Hematopoietic multipotent progenitor cell (in vitro differentiated cells): ENCODE measurements at regions not wholly inside any gene's neighbourhood (a gene's known extent, or its start where the extent isn't known, plus 50 kb on each side); places are given as distances from the start of the nearest gene placed in this dataset.
"Not testable (repeated sequence)": the region's sequence is repeated elsewhere in the genome, so short reads cannot be mapped to it uniquely, and the experiment has no call there.

Source experiments
- DNase-seq, 3 donors: peaks; one replicate each; pipeline ENCODE4 v3.0.0-alpha.2; 2011 to 2015; ENCODE audit warnings: low read depth in 2 of 3, low spot score in 2 of 3

DNA sequence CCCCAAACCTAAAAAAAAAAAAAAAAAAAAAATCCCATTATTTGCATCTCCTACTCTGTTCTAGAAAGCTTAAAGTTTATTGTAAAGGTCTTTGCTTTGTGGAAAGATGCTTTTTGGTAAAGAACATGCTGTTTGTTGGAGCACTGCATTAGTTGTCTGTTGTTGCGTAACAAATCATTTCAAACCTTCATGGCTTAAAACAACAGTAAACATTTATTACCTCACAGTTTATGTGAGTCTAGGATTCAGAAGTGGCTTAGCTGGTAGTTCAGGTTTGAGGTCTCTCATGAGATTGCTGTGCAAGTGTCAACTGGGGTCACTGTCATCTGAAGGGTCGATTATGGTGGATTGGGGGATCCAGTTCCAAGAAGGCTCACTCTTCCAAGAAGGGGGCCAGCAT is 155.2 kb upstream of the ZFP64 start:
- DNase-seq: no peak

DNA sequence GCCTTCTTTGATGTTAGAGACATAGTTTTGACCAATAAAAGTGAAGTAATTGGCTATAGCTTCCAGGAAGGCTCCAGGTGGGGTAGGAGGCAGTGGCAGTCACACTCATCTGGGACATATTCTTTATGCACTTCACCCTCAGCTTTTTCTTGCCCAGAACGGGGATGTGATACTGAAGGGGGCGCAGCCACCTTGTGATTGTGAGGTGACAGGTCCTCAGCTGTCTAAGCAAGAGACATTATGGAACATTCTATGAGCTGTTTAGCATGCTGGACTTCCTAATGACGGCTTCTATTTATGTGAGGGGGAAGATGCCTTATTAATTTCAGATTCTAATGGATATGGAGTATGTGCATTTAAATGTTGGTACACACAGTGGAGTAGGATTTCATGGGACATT is 151.3 kb upstream of the ZFP64 start:
- DNase-seq: no peak

DNA sequence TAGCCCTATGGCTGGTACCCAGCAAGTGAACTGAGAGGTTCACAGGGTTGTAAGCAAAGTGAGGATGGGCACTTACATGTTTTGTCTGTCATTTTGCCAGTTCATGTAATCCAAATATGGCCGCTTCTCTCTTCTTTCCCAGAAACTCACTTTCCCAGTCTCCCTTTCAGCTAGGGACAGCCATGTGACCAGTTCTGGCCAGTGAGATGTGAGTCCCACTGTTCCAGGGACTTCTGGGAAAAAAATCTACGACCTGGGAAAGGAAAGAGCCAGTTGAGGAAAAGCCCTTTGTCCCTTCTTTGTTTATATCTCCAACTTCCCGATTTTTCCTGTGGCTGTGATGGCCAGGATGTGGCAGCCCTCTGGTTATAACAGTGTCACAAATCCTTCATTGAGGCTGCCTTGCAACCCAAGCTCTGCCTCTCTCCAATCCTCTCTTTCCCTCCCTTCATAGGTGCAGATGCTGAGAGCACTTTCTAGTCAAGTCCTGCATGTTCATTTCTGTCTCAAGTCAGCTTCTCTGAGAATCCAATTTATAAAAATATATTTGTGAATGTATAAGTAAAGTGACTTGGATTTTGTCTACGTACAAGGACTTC is 148.6 kb upstream of the ZFP64 start:
- no peak for DNase-seq

DNA sequence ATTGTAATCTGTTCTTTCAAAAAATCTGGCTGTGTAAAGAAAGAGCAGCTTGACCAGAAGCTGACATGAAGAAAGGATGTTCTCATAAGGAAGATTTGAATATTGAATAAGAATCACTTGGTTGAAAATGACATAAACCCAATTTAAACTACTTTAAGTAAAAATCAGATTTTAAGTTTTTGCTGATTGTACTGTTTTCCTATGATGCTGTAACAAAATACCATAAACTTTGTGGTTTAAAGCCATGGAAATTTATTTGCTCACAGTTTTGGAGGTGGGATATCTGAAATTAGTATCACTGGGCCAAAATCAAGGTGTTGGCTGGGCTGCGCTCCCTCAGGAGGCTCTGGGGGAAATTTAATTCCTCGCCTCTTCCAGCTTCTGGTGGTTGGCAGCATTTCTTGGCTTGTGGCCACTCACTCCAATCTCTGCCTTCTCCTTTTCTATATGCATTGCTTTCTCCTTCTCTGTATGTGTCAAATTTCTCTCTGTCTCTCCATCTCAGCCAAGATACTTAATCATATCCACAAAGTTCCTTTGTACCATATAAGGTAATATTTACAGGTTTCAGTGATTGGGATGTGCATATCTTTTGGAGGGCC is 141.2 kb upstream of the ZFP64 start:
- DNase-seq: no peak

DNA sequence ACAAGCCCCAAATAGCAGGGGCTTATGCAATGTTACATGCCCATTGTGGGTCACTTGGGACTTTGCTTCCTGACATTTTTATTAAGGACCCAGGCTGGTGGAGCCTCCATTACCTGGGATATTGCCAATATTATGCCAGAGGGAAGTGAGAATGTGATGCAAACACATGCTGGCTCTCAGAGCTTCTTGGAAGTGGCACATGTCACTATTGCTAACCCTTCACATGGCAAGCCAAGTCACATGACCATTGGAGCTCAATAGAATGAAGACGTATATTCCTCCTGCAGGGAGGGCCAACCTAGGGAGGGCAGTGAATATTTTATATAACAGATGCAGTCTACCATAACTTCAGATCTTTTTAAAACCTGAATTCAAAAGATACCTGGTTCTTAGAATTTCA is 140.7 kb upstream of the ZFP64 start:
- DNase-seq: no peak

DNA sequence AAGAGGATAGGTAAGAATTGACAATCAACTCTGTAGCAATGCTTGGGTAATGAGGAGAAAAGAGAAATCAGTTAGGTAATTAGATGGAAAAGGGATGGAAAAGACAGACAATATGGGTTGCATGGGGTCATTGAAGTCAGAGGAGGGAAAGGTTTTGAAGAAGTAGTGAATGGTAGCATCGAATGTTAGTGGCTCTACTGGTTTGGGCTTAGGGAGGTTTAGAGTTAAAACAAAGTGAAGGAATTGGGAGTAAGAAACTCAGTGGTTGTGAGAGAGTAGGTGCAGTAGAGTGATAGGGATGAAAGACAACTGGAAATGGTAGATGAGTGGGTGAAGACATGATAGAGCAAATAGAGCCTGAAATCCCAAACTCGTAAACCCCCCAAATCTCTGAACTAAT is 140.1 kb upstream of the ZFP64 start:
- DNase-seq: no peak

DNA sequence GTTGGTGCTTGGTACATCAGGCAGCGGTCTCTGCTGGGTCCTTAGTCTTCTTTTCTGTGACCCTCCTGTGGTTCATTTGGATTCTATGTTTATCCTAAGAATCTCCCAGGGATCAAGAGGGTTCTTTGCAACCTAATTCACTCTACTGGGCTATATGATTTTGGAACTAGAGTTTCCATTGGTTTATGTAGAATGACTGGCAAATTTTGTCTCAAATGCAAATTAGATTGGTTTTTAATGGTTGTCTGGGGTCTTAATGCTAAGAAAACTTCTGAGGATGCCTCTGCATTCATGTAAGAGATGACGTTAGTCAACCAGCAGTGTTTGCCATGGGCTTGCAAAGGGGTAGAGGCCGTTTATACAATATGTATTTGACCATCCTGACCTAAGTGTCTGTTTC is 129.8 kb upstream of the ZFP64 start:
- no peak for DNase-seq

DNA sequence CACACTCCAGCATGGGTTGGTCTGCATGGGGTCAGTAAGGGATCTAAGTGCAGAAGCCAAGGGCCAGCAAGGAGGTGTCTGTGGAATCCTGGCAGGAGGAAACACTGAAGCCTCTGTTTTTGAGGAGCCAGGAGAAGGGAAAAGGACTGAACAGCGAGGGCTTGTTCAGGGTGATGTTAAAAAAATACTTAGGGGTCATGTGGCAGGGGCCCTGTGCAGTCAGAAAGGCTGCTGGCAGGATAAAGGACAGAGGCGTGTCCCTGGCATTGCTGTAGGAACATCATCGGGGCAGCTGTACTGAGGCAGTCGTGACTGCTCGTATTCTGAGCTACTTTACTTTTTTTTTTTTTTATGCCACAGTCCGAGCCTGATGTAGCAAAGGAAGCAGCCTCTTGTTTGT is 127.1 kb upstream of the ZFP64 start:
- DNase-seq: no peak

DNA sequence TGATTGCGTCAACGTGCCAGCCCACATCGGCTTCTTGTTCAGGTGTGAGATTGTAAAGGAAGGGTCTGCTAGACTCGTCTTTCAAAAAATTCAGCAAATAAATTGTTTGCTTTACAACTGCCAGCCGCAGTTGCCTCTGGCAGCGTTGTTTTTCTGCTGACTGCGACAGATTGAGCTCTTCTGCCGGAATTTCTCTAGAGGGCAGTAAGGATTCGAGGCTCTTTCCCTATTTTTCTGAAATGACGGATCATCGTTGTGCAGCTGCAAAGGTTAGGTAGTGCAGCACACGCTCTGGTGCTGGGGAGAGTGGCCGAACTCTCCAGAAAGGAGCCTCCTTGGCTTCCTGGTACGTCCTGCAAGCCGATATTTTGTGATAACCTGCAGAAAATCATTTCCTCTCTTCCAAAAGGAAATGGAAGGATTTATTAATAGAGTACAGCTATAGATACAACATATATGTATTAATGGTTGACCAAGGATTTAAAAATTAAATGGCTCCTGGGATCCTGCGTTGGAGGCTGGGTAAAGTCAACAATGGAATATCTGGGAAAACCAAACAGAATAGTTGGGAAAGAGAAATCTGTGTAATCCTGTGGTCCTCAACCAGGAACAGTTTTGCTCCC is 121.9 kb upstream of the ZFP64 start:
- DNase-seq: no peak

DNA sequence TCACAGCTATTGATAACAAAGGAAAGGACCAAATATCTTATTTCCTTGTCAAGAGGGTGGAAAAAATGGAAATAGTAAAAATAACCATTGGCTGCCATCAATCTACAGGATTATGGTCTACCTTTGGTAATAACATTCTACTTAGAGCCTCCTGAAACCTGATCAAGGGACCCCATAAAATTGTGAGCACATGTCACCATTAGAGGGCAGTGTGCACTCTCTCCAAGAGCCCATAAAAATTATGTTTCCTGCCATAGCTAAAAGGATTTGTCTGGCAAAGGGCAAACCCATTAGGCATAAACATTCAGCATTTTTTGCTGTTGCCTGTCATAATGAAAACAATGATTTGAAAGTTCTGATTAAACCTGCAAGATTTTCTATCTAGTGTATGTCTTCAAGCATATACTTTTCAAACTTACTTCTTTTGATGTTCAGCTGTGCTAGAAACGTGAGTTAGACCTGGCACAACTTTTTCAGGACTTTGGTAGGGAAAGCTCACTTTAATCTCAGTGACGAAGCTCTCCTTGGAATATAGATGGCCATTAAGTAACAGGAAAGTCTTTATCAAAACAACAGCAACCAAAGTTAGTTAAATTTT is 120.7 kb upstream of the ZFP64 start:
- peak; percentile 26 to 68 (median 36) for DNase-seq

DNA sequence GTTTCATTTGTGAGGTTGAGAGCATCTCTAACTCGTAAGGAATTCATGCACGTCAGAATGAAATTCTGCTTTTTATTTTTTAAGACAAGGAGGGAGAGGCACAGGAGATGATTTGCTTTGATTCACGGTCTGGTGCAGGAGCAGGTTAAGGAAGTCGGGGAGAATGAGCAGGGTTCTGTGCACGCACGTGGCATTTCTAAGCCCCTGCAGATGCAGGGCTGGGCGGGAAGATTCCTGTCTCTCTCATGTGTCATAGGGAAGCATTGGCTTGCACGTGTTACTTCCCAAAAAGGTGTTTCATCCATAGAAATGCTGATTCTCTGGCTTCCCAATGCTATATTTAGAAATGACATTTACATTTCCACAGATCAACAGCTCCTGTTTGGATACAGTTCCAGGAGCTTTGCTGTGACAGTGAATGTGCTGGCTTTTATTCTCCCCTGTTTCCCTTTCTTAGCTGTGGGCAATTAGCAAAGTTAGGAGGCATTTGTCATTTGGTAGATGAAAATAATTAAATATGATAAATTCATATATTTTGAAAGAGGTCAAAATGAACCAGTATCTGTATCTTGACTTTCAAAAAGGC is 119.7 kb upstream of the ZFP64 start:
- no peak for DNase-seq

DNA sequence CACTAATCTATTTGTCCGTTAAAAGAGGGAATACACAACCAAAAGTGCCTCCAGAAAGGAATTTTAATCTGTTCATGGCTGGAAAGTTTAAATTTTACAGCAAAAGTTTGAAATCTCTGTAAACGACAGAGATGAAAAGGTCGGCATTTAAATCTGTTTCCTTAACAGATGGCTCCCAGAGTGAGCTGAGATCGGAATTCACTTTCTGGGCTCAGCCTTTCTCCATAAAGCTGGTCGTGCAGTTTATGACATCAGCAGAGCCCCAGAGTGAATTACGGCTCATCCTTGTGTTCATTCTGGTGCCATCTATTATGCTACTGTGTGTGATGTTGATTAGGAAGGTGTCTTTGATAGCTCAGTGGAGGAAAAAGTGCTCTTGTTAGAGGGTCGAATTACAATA is 117.6 kb upstream of the ZFP64 start:
- no peak for DNase-seq

DNA sequence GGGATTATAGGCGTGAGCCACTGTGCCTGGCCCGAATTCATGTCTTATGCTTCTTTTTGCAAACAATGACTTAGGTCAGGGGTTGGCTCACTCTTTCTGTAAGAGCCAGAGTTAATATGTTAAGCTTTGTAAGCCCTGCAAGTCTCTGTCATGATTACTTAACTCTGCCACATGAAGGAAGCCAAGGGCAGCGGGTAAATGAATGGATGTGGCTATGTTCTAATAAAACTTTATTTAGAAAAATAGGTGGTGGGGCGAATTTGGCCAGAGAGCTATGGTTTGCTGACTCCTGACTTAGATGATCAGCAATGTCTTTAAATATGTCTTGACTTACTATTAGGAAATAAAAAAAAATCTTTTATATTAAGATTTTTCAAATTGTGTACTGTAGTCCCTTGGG is 114.9 kb upstream of the ZFP64 start:
- no peak for DNase-seq

DNA sequence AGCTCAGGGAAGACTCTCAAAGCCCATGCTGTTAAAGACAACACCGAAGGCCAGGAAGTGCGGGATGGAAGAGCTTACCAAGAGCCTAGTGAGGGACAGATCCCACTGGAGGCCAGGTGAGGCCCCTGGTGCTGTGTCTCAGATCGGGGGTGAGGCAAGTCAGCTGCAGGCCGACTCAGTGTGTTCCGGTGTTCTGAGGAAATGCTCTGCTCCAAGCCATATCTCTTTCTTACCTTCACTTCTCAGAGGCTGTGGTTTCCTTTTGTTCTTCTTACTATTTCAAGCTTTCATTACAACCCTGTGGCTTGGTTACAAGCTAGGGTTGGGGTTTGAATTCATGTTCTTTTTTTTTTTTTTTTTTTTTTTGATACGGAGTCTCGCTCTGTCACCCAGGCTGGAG is 114.3 kb upstream of the ZFP64 start:
- no peak for DNase-seq

DNA sequence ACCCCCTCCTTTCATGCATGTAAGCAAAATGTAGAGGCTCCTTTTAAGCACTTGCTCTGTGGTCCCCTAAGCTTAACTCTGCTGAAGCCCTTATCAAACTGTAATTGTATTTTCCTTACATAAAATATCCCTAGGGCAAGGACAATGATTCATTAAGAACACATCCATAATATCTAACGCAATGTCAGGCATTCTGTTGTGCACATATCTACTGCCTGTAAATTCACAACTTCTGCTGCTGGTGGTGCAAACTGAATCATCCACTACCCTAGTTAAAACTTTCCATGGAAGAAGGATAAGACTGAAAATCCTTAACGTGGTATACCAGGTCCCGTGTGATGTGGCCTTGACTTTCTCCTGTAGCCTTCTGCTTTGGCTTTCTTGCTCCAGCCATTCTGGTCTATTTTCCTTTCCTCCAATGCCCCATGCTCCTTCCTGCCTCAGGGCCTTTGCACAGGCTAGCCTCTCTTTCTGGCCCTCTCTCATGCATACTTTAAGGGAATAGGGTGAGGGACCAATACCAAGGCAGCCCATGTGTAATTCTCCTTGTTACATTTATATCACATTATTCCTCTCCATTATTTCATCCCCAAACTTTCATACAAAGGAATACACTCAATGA is 113.6 kb upstream of the ZFP64 start:
- DNase-seq: no peak

DNA sequence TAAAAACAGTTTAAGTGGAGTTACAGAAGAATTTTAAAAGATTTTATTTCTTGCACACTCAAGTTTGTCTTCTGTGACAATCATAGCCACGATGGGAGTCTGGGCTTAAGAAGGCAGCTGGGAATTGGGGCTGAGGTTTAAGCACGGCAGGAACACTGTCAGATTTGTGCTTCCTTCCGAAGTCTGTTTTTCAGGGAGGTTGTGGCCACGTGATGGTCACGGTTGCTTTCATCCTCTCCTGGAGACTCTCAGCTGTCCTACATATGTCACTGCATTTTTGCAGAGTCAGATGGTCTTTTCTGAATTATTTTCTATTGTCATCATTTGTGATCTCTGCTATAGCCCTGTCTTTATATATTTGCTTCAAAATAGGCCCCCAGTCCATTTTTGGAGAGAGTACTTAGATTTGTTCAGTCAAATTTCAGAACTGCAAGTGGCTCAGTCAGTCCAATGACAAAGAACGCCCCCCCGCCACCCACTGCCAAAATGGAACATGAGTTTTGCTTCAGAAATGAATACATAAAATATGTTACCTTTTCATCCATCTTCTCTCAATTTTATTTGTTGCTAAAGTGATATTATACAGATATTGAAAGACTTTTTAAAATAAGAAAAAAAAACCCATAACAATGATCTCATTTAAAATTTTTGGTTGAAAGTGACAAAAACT is 111.8 kb upstream of the ZFP64 start:
- no peak for DNase-seq

DNA sequence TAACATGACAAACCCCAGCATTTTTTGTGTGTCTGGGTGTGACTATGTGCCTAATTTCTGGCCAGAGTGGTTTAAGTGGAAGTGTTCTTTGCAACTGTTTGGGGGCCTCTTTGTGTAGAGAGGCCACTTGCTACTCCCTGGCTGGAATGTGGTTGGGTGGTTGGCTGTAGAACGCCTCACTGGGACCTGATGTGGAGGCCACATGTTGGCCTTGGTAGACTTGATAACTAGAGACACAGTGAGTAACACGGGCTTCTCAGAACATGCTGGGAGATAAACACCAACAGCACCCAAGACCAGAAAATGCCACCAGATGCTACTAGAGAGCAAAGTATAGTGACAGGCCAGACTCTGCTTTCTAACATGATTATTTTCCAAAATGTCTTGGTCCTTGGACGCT is 111.2 kb upstream of the ZFP64 start:
- DNase-seq: no peak

DNA sequence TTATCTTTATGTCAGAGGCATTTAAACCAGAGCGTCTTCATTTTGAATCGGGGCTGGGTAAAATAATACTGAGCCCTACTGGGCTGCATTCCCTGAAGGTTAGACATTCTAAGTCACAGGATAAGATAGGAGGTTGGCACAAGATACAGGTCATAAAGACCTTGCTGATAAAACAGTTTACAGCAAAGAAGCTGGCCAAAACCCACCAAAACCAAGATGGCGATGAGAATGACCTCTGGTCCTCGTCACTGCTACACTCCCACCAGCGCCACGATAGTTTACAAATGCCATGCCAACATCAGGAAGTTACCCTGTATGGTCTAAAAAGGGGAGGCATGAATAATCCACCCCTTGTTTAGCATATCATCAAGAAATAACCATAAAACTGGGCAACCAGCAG is 110.5 kb upstream of the ZFP64 start:
- DNase-seq: not testable (repeated sequence)

DNA sequence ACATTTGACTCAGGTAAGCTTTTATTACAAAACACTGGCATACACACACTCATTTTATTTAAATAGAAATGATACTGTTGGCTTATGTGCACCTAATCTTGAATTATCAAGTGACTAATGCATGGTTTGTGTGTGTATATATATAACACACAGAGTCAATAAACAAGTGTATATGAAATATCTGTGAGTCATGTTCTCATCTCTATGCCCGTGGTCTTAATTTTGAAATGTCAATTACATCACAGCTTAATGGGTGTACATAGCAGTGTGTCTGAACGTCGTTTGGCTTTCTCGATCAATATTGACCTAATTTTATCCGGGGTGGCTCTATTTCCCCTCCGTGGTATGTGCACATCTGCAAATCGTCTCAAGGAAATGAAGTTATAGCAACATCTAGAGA is 104.0 kb upstream of the ZFP64 start:
- DNase-seq: no peak

DNA sequence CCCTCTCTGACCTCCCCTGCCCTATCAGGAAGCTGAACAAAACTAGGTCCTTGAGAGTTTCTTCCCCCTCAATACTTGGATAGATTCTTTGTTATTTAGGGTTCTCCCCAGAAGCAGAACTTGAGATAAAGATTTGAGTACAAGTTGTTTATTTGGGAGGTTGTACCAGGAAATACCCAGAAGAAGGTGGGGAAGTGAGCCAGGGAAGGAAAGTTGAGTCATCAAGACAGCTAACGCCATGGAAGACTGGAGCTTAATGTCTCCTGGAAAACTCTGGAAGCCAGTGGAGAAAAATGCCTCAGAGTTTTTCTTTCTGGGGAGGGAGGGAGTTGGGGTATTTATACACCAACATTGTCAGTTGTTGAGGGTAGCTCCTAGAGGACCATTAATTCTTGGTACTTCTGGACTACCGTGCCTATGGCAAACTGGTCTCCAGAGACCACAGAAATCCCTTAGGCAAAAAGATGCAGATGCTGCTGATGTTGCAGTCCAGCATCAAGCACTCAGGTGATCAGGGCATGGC is 102.6 kb upstream of the ZFP64 start:
- DNase-seq: no peak

DNA sequence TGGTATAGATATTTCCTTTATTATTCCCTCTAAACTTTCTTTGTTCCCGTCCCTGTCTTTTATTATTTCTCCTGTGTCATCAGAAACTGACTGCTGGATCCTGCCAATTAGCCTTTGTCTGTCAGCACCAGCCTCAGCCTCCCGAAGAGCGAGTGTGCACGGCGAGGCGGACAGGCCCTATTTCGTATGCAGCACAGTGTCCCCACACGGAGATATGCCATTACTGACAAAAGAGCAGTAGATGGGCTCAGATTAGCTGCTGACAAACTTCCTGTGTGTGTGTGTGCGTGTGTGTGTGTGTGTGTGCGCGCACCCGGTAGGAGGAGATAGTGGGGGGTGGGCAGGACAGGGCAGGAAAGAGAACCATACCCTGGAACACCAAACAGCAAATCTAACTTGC is 99.5 kb upstream of the ZFP64 start:
- DNase-seq: no peak
